Cortex of kidney (tissue), 1 donor: ENCODE measurements at regions not wholly inside any gene's neighbourhood (a gene's known extent, or its start where the extent isn't known, plus 50 kb on each side); places are given as distances from the start of the nearest gene placed in this dataset.

ENCODE experiments used
- DNase-seq: peaks from one replicate; lab custom pipeline; 2025; lab: John Stamatoyannopoulos, UW

DNA sequence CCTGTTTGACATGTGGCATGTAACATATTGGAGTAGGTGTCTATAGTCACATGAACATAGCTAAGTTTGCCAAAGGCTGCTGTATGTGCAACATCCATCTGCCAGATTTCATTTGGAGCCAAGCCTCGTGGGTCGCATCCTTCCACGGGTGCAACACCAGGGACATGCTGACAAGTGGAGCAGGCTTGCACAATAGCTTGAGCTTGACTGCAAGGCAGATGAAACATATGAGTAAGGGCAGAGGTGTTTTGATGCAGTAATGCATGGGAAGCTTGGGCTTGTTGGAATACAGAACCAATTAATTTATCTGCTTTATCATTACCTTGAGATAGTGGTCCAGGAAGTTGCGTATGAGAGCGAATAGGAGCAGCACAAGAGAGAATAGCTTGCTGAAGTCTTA, 74.1 kb upstream of the BTN3A2 start:
- no peak for DNase-seq

DNA sequence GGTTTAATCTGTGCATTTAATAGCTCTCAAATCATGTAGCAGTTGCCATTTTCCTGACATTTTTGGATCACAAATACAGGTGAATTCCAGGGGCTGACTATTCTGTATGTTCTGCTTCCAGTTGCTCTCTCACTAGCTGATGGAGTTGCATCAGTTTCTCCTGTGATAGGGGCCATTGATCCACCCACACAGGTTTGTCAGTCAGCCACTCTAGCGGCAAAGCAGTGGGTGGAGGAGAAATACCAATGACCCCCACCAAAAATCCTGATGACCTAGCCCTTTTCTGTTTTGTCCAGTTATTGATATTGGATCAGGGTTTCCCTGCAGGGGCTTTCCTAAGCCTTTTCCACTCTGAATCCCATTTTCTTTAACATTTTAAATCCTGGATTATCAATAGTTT, 72.3 kb upstream of the BTN3A2 start:
- no peak for DNase-seq

DNA sequence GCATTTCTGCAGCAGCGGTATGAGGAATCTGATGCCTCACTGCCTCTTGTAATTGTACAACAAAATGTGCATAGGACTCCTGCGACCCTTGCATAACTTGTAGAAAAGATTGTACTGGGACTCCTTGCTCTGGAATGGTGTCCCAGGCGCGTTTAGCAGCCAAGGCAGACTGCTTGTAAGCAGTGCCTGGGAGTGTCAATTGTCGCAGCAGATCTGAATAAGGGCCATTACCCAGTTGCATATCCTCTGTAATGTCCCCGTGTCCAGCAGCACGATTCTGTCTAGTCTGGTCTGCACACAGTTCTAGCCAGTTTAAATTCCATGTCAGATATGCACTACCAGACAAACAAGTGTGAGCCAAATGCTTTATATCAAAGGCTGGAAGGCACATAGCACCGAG, 70.7 kb upstream of the BTN3A2 start:
- DNase-seq: no peak

DNA sequence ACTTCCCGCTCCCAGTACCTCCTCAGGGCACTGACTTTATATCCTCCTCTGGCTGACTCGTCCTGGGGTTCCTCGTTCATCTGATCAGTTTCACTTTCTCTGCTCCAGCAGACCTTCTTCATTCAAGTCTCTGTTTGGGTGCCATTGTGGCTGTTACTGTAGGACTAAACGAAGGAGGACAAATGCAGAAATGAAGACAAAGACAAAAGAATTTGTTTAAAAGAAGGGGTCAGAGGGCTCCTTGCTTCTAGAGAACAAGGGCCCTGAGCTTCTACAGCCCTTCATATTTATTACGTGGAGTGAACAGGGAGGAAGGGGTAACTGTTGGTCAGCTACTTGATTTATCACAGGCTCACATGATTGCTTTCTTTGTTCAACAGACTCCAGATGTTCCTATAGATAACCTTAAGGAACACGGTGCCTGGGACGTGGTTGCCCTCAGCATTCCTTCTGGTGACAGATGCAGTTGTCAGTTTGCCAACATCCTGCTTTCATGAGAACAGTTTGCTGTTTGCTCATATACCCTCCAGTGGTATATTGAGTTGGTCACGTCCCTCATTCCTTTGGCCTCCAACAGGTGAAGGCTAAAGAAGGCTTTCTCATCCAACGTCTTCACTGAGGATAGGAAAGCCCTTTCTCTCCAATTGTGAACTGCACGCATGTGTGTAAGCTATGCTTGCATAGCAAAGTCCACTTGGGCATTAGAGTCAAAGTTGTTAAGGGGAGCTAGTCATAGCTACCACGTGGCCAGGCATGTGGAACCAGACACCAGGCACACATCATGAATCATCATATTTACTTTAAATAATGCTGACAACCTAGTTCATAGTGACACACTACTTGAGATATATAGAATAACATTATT, 69.1 kb upstream of the BTN3A2 start:
- DNase-seq: no peak

DNA sequence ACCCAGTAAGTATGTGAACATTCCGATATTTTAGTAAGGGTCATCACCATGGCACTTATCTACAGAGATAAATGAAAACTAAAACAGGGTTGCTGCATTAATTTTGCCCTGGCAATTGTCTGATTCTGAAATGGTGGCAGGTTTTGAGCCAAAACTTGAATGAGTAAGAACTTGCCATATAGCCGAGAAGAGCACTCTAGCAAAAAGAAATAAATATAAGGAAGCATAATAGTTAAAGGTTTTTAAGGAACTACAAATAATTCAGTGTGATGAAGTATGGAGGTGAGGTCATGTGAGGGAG, 68.5 kb upstream of the BTN3A2 start:
- DNase-seq: no peak

DNA sequence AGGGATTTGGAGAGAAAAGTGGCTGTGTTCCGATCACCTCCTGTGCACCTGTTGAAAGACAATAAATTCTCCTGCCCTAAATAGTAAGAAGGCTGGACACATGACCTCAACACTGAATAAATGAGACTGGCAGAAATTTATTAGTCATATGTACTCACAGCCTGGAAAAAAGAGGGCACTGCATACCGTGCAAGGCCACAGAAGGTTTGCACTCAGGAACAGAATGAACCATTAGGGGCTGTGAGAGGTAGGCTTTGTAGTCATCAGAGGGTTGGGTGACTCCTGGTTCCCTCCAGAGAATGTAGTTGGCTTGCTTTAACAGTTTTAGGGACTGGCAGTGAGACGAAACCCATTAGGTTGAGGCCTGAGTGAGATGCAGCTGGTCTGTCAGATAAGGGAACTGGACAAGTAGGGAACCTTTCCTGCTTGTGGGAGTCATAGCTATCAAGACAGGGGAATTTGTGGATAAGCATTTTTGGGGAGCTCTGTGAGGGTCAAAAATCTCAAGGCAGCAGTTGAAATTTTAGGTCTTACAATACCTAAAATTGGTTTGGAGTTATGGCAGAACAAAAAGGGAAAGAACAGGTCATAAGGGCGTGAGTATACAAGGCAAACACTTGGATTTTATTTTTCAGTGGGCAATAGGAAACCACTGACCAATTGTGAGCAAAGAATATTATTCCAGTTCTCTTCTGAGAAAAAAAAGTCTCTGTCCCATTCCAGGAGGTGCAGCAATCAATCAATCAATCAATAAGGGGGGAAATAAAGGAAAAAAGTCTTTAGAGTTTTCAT, 67.9 kb upstream of the BTN3A2 start:
- no peak for DNase-seq

DNA sequence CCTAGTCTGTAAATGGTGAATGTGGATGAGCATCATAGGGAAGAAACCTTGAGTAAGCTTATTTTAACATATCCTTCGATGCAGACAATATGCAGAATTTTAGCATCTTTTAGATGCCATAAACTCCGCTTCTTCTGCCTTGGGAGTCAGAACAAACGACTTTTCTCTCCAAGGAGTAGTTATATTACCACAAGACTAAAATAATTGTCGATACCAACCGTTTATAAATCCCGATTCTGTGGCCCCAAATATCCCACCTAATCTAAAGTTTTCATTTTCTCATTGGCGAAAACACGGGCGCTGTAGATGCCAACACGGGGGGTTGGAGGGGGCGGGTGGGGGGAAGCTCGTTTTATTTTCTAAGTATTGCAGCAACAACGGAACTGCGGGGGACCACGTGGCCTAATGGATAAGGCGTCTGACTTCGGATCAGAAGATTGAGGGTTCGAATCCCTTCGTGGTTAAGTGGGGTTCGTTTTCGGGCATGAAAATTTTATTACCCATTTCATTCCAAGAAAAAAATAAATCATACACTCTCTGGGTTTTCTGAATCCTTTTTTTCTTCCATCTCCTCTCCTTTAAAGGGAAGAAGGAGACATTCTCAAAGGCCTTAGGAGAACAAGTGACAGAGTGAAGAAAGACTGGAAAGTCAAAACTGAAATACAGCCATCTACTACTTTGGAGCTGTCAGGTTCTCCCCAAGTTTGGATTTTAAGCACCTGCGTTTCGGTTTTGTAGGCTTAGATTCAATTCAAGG, 65.5 kb upstream of the BTN3A2 start:
- DNase-seq: no peak

DNA sequence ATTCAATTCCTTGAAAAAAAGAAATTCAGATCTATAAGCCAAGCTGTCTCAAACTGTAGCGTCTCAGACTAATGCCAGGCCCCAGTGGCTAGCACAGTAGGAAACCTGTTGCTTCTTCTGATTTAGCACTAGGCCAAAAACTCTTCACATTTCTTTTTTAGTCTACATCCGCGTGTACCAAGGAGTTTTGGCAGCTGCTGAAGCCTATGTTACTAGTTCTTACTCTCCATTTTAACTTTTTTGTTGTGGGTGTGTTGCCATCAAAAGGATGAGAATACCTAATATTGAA, 65.0 kb upstream of the BTN3A2 start:
- no peak for DNase-seq

DNA sequence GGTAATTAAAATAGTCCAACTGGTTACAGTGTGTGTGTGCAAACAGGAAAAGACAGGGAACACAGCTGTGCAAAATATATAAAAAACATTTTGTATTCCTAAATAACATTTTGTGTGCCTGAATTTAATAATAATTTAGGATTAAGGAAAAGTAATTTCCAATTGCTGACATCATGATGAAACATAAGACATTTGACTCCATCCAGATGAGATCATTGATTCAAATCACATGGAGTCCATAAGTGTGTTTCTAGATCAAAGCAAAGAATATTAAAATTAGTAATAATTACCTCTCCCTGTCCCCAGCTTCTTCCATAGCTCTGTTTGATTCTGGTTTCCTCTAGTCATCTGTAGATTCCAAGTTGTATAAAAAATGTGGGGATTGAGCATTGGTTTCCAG, 64.6 kb upstream of the BTN3A2 start:
- DNase-seq: no peak

DNA sequence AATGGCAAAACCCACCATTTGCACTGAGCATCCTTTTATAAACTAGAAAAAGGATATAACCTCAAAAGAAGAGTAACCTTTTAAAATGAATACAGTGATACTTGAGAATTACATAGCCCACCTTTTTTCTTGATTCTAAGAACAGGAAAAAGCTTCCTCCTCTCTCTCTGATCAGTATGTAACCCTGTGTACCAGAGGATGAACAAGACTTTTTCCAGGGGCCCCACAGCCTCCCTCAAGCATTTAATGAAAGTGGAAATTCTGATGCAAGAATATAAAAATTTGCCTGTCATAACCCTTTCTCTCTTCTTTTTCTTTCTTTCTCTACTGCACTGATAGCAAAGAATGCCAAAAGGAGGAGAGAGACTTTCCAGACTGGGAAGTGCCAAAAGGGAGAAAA, 64.2 kb upstream of the BTN3A2 start:
- DNase-seq: no peak

DNA sequence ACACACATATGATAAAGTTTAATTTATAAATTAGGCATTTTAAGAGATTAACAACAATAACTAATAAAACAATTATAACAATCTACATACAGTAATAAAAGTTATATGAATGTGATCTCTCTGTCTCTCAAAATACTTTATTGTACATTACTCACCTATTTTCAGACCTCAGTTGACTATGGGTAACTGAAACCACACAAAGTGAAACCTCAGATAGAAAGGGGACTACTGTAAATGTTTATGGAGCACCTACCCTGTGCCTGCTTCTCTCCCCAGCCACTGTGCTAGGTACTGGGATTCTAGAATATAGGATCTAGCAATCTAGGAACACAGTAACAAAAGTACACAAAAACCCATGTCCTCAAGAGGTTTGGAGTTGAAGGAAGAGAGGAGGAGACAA, 63.4 kb upstream of the BTN3A2 start:
- no peak for DNase-seq

DNA sequence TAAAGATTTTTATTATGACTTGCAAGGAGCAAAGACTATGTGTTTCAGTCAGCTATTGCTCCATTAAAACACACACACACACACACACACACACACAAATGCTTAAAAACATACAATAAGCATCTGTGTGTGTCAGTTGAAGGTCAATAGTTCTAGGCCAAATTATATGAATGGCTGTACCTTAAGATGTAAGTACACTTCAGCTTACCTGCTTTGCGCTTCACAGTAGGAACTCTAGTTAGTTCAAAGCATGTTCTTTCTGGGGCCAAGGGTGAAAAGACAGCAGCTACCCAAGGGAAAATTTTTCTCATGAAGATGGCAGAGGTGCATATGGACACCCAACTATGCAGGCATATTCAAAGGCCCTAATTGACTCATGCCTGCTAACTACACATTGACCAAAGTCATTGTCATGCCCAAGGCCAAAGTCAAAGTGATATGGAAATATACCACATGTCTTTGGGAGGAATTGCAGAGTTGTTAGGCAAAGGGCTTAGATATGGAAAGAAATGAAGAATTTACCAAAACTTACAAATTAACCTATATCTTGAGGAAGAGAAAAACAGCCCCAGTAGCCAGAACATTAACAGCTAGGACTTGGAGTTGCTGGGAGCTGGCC, 61.9 kb upstream of the BTN3A2 start:
- no peak for DNase-seq

DNA sequence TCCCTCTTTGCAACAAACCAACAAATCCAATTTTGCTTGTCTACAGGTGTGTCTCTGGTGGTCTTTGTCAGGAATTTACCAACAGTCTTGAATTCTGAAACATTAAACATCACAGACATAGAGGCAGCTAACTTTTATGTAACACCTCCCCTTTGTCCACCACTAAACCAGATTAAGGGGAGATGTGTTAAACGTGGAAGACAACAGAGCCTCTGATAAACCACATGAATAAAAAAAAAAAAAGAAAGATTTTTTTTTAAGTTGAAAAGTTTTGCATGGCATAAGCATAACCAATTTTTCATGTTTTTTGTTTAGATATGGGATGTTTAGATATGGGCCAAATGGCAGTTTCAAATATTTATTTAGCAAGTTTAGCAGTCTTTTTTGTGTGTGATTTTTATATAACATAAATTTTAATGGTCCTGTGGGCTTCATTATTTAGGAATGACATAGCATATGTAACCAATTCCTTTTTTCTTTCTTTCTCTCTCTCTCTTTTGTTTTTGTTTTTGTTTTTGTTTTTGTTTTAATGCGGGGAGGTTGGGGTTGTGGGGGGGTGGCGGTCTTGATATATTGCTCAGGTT, 60.7 kb upstream of the BTN3A2 start:
- DNase-seq: no peak

DNA sequence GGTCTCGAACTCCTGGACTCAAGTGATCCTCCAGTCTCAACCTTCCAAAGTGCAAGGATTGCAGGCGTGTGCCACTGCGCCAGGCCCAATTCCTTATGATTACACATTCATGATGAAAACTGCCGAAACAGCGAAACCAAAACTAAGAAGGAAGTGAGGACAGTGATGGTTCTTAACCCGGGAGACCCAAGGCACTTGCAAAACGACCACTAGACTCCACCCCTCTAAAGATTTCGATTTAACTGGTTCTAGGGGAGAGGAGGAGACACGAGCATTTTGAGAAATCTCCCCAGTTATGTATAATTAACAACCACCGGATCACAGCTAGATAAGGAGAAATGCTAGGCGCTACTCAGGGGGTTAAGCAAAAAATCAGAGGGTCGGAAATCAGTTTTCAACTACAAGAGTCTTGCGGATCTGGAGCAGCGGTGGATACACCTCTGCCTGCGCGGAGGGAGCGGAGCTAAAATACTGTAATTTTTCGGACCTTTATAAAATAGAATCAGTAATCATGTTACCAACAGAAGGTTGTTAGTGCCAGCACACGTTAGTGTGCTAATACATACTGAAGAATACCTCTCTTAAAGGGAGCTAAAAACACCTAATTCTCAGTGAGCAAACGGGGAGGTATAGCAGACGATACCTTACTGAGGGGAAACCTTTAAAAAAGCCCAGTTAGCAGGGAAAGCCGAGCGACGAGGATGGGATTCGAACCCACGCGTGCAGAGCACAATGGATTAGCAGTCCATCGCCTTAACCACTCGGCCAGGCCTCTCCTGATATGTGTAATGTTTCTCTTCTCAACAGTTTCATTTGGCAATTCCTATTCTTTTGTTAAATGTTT, 60.0 kb upstream of the BTN3A2 start:
- no peak for DNase-seq

DNA sequence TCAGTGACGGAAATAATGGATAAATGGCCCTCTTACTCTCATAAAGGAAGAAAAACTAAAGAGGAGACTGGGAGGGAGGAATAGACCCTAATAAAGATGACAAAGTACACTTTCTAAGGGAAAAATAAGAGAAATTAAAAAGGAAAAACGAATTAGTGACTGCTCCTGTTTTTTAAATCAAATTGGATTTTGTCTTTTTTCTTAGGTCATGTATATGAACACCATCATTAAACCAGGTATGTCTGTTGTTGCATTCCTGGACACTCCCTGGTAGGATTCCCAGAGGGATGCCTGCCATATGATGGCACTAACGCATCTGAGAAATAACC, 59.4 kb upstream of the BTN3A2 start:
- DNase-seq: no peak

DNA sequence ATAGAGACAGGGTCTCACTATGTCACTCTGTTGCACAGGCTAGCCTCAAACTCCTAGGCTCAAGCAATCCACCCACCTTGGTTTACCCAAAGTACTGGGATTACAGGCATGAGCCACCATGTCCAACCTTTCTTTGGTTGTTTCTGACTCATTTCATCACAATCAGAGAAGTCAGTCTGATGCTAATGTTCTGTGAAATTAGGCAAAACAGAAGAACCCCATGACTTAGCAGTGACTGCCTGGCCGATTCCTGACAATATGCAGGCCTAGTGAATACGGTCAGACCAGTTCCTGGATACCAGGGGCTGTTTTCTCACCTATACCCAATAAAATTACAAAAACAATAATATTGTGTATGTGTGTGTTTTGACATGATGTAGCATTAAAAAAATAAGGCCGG, 58.8 kb upstream of the BTN3A2 start:
- DNase-seq: no peak

DNA sequence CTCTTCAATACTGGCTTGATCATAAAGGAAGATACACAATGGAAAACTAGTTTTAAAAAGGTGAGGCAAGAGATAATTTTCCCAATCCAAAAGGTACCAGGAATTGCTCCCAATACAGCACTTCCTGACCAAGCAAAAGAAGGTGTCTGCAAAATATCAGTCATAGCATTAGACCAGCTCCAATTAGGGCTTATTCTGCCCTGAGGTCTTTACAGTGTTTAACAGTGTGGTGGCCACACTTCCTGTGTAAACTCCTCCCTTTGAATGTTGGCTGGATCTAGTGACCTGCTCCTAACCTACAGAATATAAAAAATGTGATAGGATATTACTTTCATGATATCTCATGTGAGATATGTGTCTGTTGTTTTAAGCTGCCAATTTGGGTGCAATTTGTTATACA, 57.1 kb upstream of the BTN3A2 start:
- DNase-seq: no peak

DNA sequence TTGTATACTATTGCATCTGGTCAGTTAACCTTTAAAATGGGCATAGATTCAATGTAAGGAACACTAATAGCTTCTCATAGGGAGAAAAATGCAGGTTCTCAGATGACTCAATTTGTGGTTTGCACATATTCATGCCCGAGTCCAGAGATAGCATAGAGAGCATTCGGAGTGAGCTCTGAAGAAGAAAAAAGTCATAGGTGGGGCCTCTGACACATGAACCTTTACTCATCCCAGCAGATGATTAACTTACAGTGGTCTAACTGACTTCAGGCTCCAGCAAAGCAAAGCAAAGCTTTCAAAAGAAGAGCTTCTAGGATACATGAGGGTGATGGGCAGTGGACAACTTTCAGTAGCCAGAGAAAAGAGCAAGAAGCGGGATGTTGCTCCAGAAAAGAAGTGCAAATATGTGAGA, 55.3 kb upstream of the BTN3A2 start:
- no peak for DNase-seq

DNA sequence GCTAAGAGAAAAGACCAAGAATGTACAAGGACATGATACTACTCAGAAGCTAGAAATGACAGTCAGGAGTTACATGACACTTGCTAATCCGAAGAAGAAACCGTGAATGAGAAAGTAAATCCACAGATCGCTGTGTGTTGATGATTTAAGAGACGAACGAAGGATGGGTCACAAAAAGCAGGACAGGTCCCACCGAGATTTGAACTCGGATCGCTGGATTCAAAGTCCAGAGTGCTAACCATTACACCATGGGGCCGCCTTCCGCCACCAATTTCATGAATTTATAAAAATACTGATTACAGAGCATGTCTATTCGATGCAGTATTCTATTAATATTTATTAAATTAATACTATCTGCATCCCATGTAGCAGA, 54.0 kb upstream of the BTN3A2 start:
- no peak for DNase-seq

DNA sequence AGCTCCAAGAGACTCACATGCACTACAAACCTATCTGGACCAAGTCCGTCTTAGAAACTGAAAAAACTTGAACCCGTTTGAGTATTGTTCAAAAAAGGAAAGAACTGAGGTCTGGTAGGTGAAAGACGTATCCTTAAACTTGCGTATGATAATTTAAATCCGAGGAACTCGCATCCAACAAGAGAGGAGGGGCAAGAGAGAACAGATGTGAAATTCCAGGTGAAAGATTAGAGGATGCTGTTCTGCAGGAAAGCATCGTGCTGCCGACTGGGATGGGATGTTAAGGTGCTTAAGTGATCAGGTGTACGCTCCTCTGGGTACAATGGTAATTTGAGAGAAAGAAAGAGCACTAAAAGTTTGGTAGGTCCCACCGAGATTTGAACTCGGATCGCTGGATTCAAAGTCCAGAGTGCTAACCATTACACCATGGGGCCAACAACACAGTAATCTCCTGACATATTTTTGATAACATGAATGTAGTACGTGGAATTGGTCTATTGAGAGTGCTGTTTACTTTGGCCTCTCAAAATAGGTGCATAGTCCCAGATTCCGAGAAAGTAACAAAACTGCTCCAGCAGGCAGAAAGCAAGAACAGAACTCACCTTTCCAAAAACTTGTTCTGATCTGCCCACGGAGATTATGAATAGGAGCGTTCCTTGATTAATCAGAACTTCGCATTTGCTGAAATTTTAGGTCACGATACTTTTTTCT, 53.5 kb upstream of the BTN3A2 start:
- DNase-seq: no peak

DNA sequence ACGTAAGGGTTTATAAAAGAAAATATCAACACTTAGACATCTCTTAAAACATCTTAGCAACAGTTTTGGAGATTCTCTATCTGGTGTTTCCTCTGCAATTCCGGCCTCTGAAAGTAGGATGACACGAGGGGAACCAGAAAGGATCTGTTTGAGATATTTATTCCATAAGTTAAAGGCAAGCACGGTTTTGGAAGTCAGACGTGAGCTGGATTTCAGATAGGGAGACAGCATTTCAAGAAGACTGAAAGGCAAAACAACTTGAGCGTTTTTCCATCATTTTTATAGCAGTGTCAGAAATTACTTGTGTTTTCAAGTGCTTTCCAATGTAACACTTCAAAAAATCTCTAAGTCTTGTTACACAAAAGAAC, 52.9 kb upstream of the BTN3A2 start:
- DNase-seq: no peak
